B cell (primary cell): ENCODE measurements at regions not wholly inside any gene's neighbourhood (a gene's known extent, or its start where the extent isn't known, plus 50 kb on each side); places are given as distances from the start of the nearest gene placed in this dataset.

Experiments
- EZH2 ChIP-seq: IDR thresholded peaks from 2 replicates; pipeline ENCODE4 v1.6.1; 2012; ENCODE audit warnings: borderline replicate concordance, low read depth, mild to moderate bottlenecking, moderate library complexity, low read length; ENCODE audit not compliant: insufficient read depth, poor library complexity, severe bottlenecking
- TF ChIP-seq, protein P1 (sequence below): fragments of 200-600 bp; IDR thresholded peaks from one replicate; pipeline ENCODE4 v1.8.0; 2022; ENCODE audit warnings: antibody characterized with exemption, mild to moderate bottlenecking

GRCh38 chr11:15313862-15314261, 199.1 kb downstream of the INSC start:
- TF ChIP-seq, protein P1, sequence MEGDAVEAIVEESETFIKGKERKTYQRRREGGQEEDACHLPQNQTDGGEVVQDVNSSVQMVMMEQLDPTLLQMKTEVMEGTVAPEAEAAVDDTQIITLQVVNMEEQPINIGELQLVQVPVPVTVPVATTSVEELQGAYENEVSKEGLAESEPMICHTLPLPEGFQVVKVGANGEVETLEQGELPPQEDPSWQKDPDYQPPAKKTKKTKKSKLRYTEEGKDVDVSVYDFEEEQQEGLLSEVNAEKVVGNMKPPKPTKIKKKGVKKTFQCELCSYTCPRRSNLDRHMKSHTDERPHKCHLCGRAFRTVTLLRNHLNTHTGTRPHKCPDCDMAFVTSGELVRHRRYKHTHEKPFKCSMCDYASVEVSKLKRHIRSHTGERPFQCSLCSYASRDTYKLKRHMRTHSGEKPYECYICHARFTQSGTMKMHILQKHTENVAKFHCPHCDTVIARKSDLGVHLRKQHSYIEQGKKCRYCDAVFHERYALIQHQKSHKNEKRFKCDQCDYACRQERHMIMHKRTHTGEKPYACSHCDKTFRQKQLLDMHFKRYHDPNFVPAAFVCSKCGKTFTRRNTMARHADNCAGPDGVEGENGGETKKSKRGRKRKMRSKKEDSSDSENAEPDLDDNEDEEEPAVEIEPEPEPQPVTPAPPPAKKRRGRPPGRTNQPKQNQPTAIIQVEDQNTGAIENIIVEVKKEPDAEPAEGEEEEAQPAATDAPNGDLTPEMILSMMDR: no peak
- TF ChIP-seq EZH2: no peak
